AG04450 (cell line): ENCODE measurements at regions not wholly inside any gene's neighbourhood (a gene's known extent, or its start where the extent isn't known, plus 50 kb on each side); places are given as distances from the start of the nearest gene placed in this dataset.

Experiments
- CTCF ChIA-PET: fragments of 300-600, 350-600 bp; formaldehyde crosslinking; extraction: SDS; loops from one replicate; lab custom pipeline; 2022; ENCODE audit warnings: antibody characterized with exemption, inconsistent platforms; lab: Charles Lee
- POLR2A ChIA-PET: fragments of 350-600 bp; formaldehyde crosslinking; extraction: SDS; loops from one replicate; lab custom pipeline; 2021; ENCODE audit warnings: antibody characterized with exemption, inconsistent platforms; lab: Yijun Ruan, JAX
- DNase-seq: peaks from one replicate; pipeline ENCODE4 v3.0.0-alpha.2; 2011; ENCODE audit warnings: low read depth, low spot score
- H3K27ac ChIP-seq: one replicate; pipeline ENCODE4 v1.5.1; 2012; ENCODE audit warnings: low read depth, low read length, control low read depth
- H3K27me3 ChIP-seq: one replicate; pipeline ENCODE4 v1.6.0; 2012; ENCODE audit warnings: low read length; ENCODE audit not compliant: control insufficient read depth, insufficient read depth
- H3K4me3 ChIP-seq: 2 replicates; pipeline ENCODE4 v1.5.1; 2011; ENCODE audit warnings: mild to moderate bottlenecking, low read depth, low read length, control low read depth
- H3K9me3 ChIP-seq: 2 replicates; pipeline ENCODE4 v1.5.1; 2012; ENCODE audit warnings: low read length; ENCODE audit not compliant: control insufficient read depth, insufficient read depth
- TF ChIP-seq, protein P1 (sequence below): IDR thresholded peaks from 2 replicates; pipeline ENCODE4 v1.5.1; 2011; ENCODE audit warnings: low read depth, low read length, control low read depth, inconsistent platforms

DNA sequence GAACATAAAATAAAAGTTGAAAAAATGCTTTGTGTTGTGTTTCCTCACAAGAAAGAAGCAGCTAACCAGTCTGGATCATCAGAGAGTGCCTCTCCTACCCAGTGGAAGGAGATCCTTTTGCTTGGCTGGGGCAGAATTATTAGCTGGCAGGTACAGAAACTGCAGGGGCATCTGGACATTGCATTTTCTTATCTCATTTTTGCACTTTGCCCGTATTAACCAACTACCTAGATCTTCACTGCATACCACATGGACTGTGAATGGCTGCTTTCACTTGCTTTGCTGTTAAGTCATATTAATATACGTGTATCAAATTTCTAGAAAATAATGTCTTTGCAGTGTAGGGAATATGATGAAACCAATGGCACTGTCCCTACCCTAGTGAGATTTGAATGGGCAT lies 52.9 kb upstream of the PDGFRA start:
- Histone ChIP-seq H3K27ac (no peak overlapping the region), H3K9me3 (no peaks in the 10 kb centered on the region), H3K4me3 (no peak overlapping the region), H3K27me3 (no peaks in the 10 kb centered on the region)
- POLR2A ChIA-PET, result no interaction called here
- TF ChIP-seq, protein P1, sequence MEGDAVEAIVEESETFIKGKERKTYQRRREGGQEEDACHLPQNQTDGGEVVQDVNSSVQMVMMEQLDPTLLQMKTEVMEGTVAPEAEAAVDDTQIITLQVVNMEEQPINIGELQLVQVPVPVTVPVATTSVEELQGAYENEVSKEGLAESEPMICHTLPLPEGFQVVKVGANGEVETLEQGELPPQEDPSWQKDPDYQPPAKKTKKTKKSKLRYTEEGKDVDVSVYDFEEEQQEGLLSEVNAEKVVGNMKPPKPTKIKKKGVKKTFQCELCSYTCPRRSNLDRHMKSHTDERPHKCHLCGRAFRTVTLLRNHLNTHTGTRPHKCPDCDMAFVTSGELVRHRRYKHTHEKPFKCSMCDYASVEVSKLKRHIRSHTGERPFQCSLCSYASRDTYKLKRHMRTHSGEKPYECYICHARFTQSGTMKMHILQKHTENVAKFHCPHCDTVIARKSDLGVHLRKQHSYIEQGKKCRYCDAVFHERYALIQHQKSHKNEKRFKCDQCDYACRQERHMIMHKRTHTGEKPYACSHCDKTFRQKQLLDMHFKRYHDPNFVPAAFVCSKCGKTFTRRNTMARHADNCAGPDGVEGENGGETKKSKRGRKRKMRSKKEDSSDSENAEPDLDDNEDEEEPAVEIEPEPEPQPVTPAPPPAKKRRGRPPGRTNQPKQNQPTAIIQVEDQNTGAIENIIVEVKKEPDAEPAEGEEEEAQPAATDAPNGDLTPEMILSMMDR, result no peak
- CTCF ChIA-PET, result no interaction called here
- no peak for DNase-seq
